CD4-positive, alpha-beta T cell (primary cell): ENCODE measurements at regions not wholly inside any gene's neighbourhood (a gene's known extent, or its start where the extent isn't known, plus 50 kb on each side); places are given as distances from the start of the nearest gene placed in this dataset.
"Not testable (repeated sequence)": the region's sequence is repeated elsewhere in the genome, so short reads cannot be mapped to it uniquely, and the experiment has no call there.

Source experiments
- ATAC-seq: fragments of 200-7000 bp; cut with Tn5 transposase; one replicate; pipeline ENCODE4 v1.10.0; 2022; ENCODE audit warnings: mild to moderate bottlenecking; ENCODE audit not compliant: poor library complexity
- CTCF ChIA-PET: fragments of 350-600 bp; sonication (Branson Sonifier 250); formaldehyde crosslinking; loops from one replicate; lab custom pipeline; 2021; ENCODE audit warnings: antibody characterized with exemption, inconsistent platforms; lab: Charles Lee
- POLR2A ChIA-PET: fragments of 350-600 bp; sonication (Branson Sonifier 250); formaldehyde crosslinking; loops from one replicate; lab custom pipeline; 2021; ENCODE audit warnings: antibody characterized with exemption, inconsistent platforms; lab: Charles Lee
- DNase-seq, 14 experiments: peaks; one replicate each; pipeline ENCODE4 v3.0.0-alpha.2; 2013 to 2020; ENCODE audit warnings: mixed read lengths in 2 of 14
- H3K27ac ChIP-seq, 2 donors: one replicate each; pipeline versions ENCODE4 v1.5.1 to v1.7.0; 2013; ENCODE audit warnings: low read length in 2 of 2, low read depth in 1 of 2, mild to moderate bottlenecking in 1 of 2
- H3K27me3 ChIP-seq, 2 experiments: 1 replicate in 1 of 2; 2 replicates in 1 of 2; pipeline versions ENCODE4 v1.6.1 to v1.7.0; 2013; ENCODE audit warnings: low read length in 2 of 2, control low read depth in 1 of 2, mild to moderate bottlenecking in 1 of 2, moderate library complexity in 1 of 2; ENCODE audit not compliant: insufficient read depth in 2 of 2, control insufficient read depth in 1 of 2
- H3K36me3 ChIP-seq: one replicate; pipeline ENCODE4 v1.6.1; 2013; ENCODE audit warnings: low read length, control low read depth; ENCODE audit not compliant: insufficient read depth
- H3K4me1 ChIP-seq: one replicate; pipeline ENCODE4 v1.6.1; 2013; ENCODE audit warnings: low read length, control low read depth; ENCODE audit not compliant: insufficient read depth
- H3K4me3 ChIP-seq: one replicate; pipeline ENCODE4 v1.5.1; 2013; ENCODE audit warnings: mild to moderate bottlenecking, low read length, moderate library complexity
- H3K9me3 ChIP-seq, 2 experiments: 1 replicate in 1 of 2; 2 replicates in 1 of 2; pipeline versions ENCODE4 v1.6.1 to v1.7.0; 2013; ENCODE audit warnings: low read length in 2 of 2, mild to moderate bottlenecking in 2 of 2, control low read depth in 1 of 2, moderate library complexity in 1 of 2; ENCODE audit not compliant: control insufficient read depth in 1 of 2, insufficient read depth in 1 of 2
- H3K27ac Mint-ChIP-seq: one replicate; pipeline ENCODE4 v1.8.0; 2020; ENCODE audit warnings: mixed read lengths
- H3K27me3 Mint-ChIP-seq: one replicate; pipeline ENCODE4 v1.8.0; 2021; ENCODE audit warnings: mixed read lengths
- H3K36me3 Mint-ChIP-seq: one replicate; pipeline ENCODE4 v1.8.0; 2021; ENCODE audit warnings: low read depth, mixed read lengths
- H3K4me1 Mint-ChIP-seq: one replicate; pipeline ENCODE4 v1.8.0; 2021; ENCODE audit warnings: low read depth, mixed read lengths
- H3K4me3 Mint-ChIP-seq: one replicate; pipeline ENCODE4 v1.8.0; 2020; ENCODE audit warnings: mild to moderate bottlenecking, mixed read lengths
- H3K9me3 Mint-ChIP-seq: one replicate; pipeline ENCODE4 v1.8.0; 2020; ENCODE audit warnings: mixed read lengths
- CTCF ChIP-seq: fragments of 200-600 bp; IDR thresholded peaks from one replicate; pipeline ENCODE4 v1.8.0; 2022; ENCODE audit warnings: antibody characterized with exemption, mild to moderate bottlenecking
- intact Hi-C, 2 experiments: fragments of 100-400 bp; cut with DNase I in 1 of 2; cut with micrococcal nuclease in 1 of 2; formaldehyde crosslinking; loops; one replicate each; pipeline versions ENCODE4 v1.15.1 to v1.9.0; 2023 to 2025; cut with DNase I, micrococcal nuclease

DNA sequence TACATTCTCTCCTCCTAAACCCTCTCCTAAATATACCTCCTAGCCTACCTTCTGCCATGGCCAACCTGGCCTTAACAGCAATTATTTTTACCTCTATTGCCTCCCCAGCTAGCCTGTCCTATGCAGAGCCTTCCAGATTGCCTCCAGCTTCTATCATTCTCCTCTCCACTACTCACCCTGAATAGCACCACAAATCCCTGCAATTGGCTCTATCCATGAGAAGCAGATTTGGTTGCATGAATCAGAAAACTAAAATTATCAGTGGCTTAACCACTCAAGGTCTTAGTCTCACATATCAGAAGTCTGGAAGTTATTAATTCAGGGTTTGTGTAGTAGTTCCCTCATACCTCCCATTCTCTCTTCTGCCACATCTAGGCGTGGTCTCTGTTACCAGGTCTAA is 120.3 kb upstream of the CACUL1 start:
- CTCF ChIA-PET, result no interaction called here
- no peaks in the 10 kb centered on the region for H3K4me1 Mint-ChIP-seq
- ATAC-seq, result no peak
- H3K9me3 ChIP-seq, result peaks cover 0 to 7% of the 10 kb centered on the region in 2 experiments
- TF ChIP-seq CTCF, result no peak
- no peak overlapping the region for H3K4me3 ChIP-seq
- H3K9me3 Mint-ChIP-seq, result peaks cover 7% of the 10 kb centered on the region
- POLR2A ChIA-PET, result no interaction called here
- no peak overlapping the region for H3K27ac Mint-ChIP-seq
- DNase-seq, result no peak
- no peaks in the 10 kb centered on the region for H3K36me3 ChIP-seq
- H3K4me1 ChIP-seq, result no peaks in the 10 kb centered on the region
- peaks cover 13 to 18% of the 10 kb centered on the region in 2 experiments for H3K27me3 ChIP-seq
- H3K27me3 Mint-ChIP-seq, result peaks cover 48% of the 10 kb centered on the region
- H3K27ac ChIP-seq, result no peak overlapping the region
- intact Hi-C loops, result no loop called here
- H3K4me3 Mint-ChIP-seq, result no peak overlapping the region
- H3K36me3 Mint-ChIP-seq, result no peaks in the 10 kb centered on the region

DNA sequence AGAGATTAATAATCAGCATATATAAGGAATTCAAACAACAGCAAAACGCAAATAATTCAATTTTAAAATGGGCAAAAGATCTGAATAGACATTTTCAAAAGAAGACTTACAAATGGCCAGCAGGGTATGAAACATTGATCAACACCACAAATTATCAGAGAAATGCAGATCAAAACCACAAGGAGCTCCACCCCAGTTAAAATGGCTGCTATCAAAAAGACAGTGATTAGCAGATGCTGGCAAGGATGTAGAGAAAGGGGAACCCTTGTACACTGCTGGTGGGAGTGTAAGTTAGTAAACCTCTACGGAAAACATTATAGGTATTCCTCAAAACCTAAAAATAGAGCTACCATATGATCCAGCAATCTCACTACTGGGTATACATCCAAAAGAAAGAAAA is 128.0 kb upstream of the CACUL1 start:
- H3K9me3 ChIP-seq, result peaks cover 0 to 3% of the 10 kb centered on the region in 2 experiments
- no peak overlapping the region for H3K4me3 ChIP-seq
- Mint-ChIP-seq H3K9me3 (peaks cover 5% of the 10 kb centered on the region), H3K4me3 (no peak overlapping the region), H3K4me1 (no peaks in the 10 kb centered on the region), H3K27ac (no peak overlapping the region), H3K36me3 (no peaks in the 10 kb centered on the region), H3K27me3 (peaks cover 14% of the 10 kb centered on the region)
- H3K27ac ChIP-seq, result no peak overlapping the region
- no peak for TF ChIP-seq CTCF
- no peaks in the 10 kb centered on the region for H3K36me3 ChIP-seq
- intact Hi-C loops, result no loop called here
- ATAC-seq, result no peak
- ChIA-PET CTCF (no interaction called here), POLR2A (no interaction called here)
- no peak for DNase-seq
- no peaks in the 10 kb centered on the region for H3K4me1 ChIP-seq
- no peaks in the 10 kb centered on the region for H3K27me3 ChIP-seq

DNA sequence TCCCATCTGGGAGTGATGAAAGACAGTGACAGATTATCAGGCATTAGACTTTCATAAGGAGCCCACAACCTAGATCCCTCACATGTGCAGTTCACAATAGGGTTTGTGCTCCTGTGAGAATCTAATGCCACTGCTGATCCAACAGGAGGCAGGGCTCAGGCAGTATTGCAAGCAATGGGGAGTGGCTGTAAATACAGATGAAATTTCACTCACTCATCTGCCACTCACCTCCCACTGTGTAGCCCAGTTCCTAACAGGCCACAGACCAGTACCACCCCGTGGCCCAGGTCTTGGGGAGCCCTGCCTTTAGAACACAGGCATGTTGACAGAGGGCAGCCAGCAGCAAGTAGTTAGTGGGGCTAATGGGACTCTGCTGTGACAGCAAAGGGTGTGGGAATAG is 137.3 kb upstream of the NANOS1 start:
- H3K27ac Mint-ChIP-seq, result no peak overlapping the region
- ChIA-PET POLR2A (no interaction called here), CTCF (no interaction called here)
- H3K27me3 Mint-ChIP-seq, result peaks cover 24% of the 10 kb centered on the region
- no peaks in the 10 kb centered on the region for H3K36me3 Mint-ChIP-seq
- ATAC-seq (no peak), DNase-seq (no peak)
- H3K9me3 Mint-ChIP-seq, result peaks cover 6% of the 10 kb centered on the region
- Histone ChIP-seq H3K9me3 (peaks cover 0 to 12% of the 10 kb centered on the region in 2 experiments), H3K36me3 (no peaks in the 10 kb centered on the region), H3K27ac (no peak overlapping the region), H3K27me3 (peaks cover 0 to 6% of the 10 kb centered on the region in 2 experiments), H3K4me3 (no peak overlapping the region), H3K4me1 (no peaks in the 10 kb centered on the region)
- no peak overlapping the region for H3K4me3 Mint-ChIP-seq
- no peak for TF ChIP-seq CTCF
- intact Hi-C loops, result no loop called here
- no peaks in the 10 kb centered on the region for H3K4me1 Mint-ChIP-seq

GRCh38 chr10:118894891-118895290 is 134.6 kb upstream of the NANOS1 start:
- CTCF ChIA-PET, H3K27me3 ChIP-seq, POLR2A ChIA-PET, H3K4me1 Mint-ChIP-seq, H3K36me3 Mint-ChIP-seq, H3K9me3 Mint-ChIP-seq, ATAC-seq, DNase-seq, H3K27ac Mint-ChIP-seq, H3K4me1 ChIP-seq, H3K4me3 ChIP-seq, H3K36me3 ChIP-seq, H3K27ac ChIP-seq, H3K4me3 Mint-ChIP-seq, intact Hi-C loops: not testable (repeated sequence)
- peaks cover 11% of the 10 kb centered on the region for H3K27me3 Mint-ChIP-seq
- peaks cover 8 to 12% of the 10 kb centered on the region in 2 experiments for H3K9me3 ChIP-seq
